Activated T-cell treated with anti-CD3 and anti-CD28 coated beads, Interleukin-2, amount 50 U/mL, for 72 hours (primary cell): ENCODE measurements at regions not wholly inside any gene's neighbourhood (a gene's known extent, or its start where the extent isn't known, plus 50 kb on each side); places are given as distances from the start of the nearest gene placed in this dataset.
"Not testable (repeated sequence)": the region's sequence is repeated elsewhere in the genome, so short reads cannot be mapped to it uniquely, and the experiment has no call there.

Experiments
- ATAC-seq, 2 donors: fragments of 150-1000 bp; cut with Tn5 transposase; replicated peaks in 1 of 2; 2 replicates each; pipeline ENCODE4 v1.10.0; 2021; ENCODE audit warnings: moderate library complexity in 2 of 2, mild to moderate bottlenecking in 1 of 2
- DNase-seq, 2 donors: peaks; one replicate each; pipeline ENCODE4 v3.0.0; 2021 to 2022; ENCODE audit warnings: mixed read lengths in 1 of 2
- H3K27ac Mint-ChIP-seq: one replicate; pipeline ENCODE4 v1.8.0; 2022; ENCODE audit warnings: mild to moderate bottlenecking, moderate library complexity, mixed read lengths
- H3K27me3 Mint-ChIP-seq: one replicate; pipeline ENCODE4 v1.8.0; 2022; ENCODE audit warnings: low read depth, mixed read lengths
- H3K36me3 Mint-ChIP-seq, 2 donors: one replicate each; pipeline ENCODE4 v1.8.0; 2022; ENCODE audit warnings: mixed read lengths in 2 of 2, mild to moderate bottlenecking in 1 of 2; ENCODE audit not compliant: insufficient read depth in 2 of 2
- H3K4me1 Mint-ChIP-seq: one replicate; pipeline ENCODE4 v1.8.0; 2022; ENCODE audit warnings: low read depth, mixed read lengths
- H3K4me3 Mint-ChIP-seq, 2 donors: one replicate each; pipeline ENCODE4 v1.8.0; 2022; ENCODE audit warnings: mild to moderate bottlenecking in 2 of 2, mixed read lengths in 2 of 2, moderate library complexity in 2 of 2
- H3K9me3 Mint-ChIP-seq, 2 donors: one replicate each; pipeline ENCODE4 v1.8.0; 2022; ENCODE audit warnings: mixed read lengths in 2 of 2

- Mint-ChIP-seq H3K9me3 (peaks cover 0 to 2% of the 10 kb centered on the region in 2 donors), H3K27ac (no peak overlapping the region), H3K36me3 (no peaks in the 10 kb centered on the region), H3K4me1 (no peaks in the 10 kb centered on the region), H3K4me3 (no peak overlapping the region), H3K27me3 (no peaks in the 10 kb centered on the region)
- ATAC-seq (no peak), DNase-seq (no peak)
Measured at GRCh38 chr5:166708291-166708690, 1583.2 kb upstream of the WWC1 start.

DNA sequence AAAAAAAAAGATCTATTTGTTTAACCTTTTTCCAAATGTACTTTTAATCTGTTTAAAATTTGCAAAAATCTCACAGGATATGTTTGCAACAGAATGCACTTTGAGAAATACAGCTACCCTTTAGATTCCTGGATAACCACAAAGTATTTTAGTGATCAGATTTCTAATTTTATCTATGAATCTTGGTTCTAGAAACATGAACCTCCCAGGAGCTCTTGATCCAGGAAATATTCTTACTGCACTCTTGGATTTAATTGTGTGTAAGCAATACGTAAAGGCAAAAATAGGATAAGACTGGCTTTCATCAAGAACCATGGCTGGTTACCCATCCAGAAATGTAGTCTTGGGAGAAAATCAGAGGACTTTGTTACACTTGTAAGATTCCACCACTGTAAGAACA is 1581.8 kb upstream of the WWC1 start:
- H3K4me3 Mint-ChIP-seq = no peak overlapping the region
- H3K9me3 Mint-ChIP-seq = peaks cover 0 to 3% of the 10 kb centered on the region in 2 donors
- H3K27ac Mint-ChIP-seq = no peak overlapping the region
- no peaks in the 10 kb centered on the region for H3K4me1 Mint-ChIP-seq
- DNase-seq = no peak
- ATAC-seq = no peak
- H3K36me3 Mint-ChIP-seq = no peaks in the 10 kb centered on the region
- H3K27me3 Mint-ChIP-seq = no peaks in the 10 kb centered on the region

GRCh38 chr5:166710271-166710670 is 1581.2 kb upstream of the WWC1 start:
- Mint-ChIP-seq H3K36me3 (no peaks in the 10 kb centered on the region), H3K27ac (no peak overlapping the region), H3K9me3 (peaks cover 0 to 5% of the 10 kb centered on the region in 2 donors), H3K27me3 (no peaks in the 10 kb centered on the region), H3K4me3 (no peak overlapping the region), H3K4me1 (no peaks in the 10 kb centered on the region)
- DNase-seq (no peak), ATAC-seq (no peak)

GRCh38 chr5:166712447-166713185 is 1578.8 kb upstream of the WWC1 start:
- Mint-ChIP-seq H3K4me1 (no peaks in the 10 kb centered on the region), H3K9me3 (peaks cover 0 to 5% of the 10 kb centered on the region in 2 donors), H3K4me3 (no peak overlapping the region), H3K36me3 (peaks cover 0 to 2% of the 10 kb centered on the region in 2 donors), H3K27me3 (no peaks in the 10 kb centered on the region), H3K27ac (no peak overlapping the region)
- no peak for DNase-seq
- ATAC-seq = no peak

DNA sequence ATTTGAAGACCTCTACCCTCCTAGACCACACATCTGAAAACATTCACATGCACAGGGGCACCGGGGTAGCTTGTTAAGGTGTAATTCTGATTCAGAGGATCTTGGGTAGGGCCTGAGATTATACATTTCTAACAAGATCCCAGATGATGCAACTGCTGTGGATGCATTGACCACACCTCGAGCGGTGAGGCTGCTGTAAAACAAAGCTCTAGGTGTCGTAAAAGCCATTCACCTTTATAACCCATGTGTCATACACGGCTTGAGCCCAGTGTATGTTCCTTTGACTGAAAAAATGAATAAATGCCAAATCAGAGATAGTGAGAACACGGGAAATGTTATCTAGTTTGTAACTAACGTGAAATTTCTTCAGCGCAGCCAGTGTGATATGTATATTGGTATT is 1578.2 kb upstream of the WWC1 start:
- Mint-ChIP-seq H3K9me3 (peaks cover 0 to 5% of the 10 kb centered on the region in 2 donors), H3K4me1 (no peaks in the 10 kb centered on the region), H3K27me3 (no peaks in the 10 kb centered on the region), H3K4me3 (no peak overlapping the region), H3K27ac (no peak overlapping the region), H3K36me3 (peaks cover 0 to 2% of the 10 kb centered on the region in 2 donors)
- DNase-seq (no peak), ATAC-seq (no peak)

GRCh38 chr5:166716856-166717492 is 1574.5 kb upstream of the WWC1 start:
- H3K4me3 Mint-ChIP-seq = no peak overlapping the region
- DNase-seq (no peak), ATAC-seq (no peak)
- H3K27ac Mint-ChIP-seq = no peak overlapping the region
- H3K4me1 Mint-ChIP-seq = no peaks in the 10 kb centered on the region
- peaks cover 0 to 2% of the 10 kb centered on the region in 2 donors for H3K36me3 Mint-ChIP-seq
- peaks cover 3 to 11% of the 10 kb centered on the region in 2 donors for H3K9me3 Mint-ChIP-seq
- H3K27me3 Mint-ChIP-seq = no peaks in the 10 kb centered on the region

GRCh38 chr5:166719991-166720390 is 1571.5 kb upstream of the WWC1 start:
- peaks cover 0 to 5% of the 10 kb centered on the region in 2 donors for H3K36me3 Mint-ChIP-seq
- H3K27ac Mint-ChIP-seq = no peak overlapping the region
- DNase-seq (no peak), ATAC-seq (no peak)
- H3K4me3 Mint-ChIP-seq = no peak overlapping the region
- H3K9me3 Mint-ChIP-seq = peaks cover 5 to 9% of the 10 kb centered on the region in 2 donors
- peaks cover 7% of the 10 kb centered on the region for H3K4me1 Mint-ChIP-seq
- H3K27me3 Mint-ChIP-seq = no peaks in the 10 kb centered on the region

DNA sequence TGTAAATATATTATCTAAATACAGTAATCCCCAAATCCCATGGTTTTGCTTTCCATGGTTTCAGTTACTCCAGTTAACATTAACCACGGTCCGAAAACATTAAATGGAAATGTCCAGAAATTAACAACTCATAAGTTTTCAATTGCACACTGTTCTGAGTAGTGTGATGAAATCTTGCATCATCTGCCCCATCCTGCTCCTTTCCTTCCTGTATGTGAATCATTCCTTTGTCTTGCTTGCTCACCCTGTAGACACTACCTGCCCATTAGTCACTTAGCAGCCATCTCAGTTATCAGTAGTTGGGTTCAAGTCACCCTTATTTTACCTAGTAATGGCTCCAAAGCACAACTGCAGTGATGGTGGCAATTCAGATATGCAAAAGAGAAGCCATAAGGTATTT is 1568.5 kb upstream of the WWC1 start:
- Mint-ChIP-seq H3K4me1 (peaks cover 7% of the 10 kb centered on the region), H3K9me3 (peaks cover 5 to 9% of the 10 kb centered on the region in 2 donors), H3K27ac (peak overlapping the region; percentile 10), H3K27me3 (no peaks in the 10 kb centered on the region), H3K36me3 (peaks cover 0 to 3% of the 10 kb centered on the region in 2 donors), H3K4me3 (no peak overlapping the region)
- peak; percentile 76 to 84 for ATAC-seq
- DNase-seq = peak; percentile 1

DNA sequence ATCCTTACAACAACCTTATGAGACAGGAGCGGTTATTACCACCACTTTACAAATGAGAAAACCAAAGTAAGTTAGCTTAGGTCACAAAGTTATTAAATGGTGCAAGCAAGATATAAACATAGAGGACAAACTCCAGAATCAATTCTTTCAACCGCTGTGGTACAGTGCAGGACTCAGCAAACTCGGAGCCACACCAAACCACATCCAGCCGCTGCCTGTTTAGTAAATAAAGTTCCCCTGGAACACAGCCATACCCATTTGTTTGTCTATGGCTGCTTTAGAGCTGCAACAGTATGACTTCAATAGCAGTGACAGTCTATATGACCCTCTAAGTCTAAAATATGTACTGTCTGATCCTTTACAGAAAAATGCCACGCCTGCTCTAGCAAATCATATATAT is 1567.2 kb upstream of the WWC1 start:
- no peaks in the 10 kb centered on the region for H3K27me3 Mint-ChIP-seq
- H3K4me1 Mint-ChIP-seq = peaks cover 7% of the 10 kb centered on the region
- H3K9me3 Mint-ChIP-seq = peaks cover 5 to 6% of the 10 kb centered on the region in 2 donors
- H3K36me3 Mint-ChIP-seq = peaks cover 0 to 3% of the 10 kb centered on the region in 2 donors
- DNase-seq (no peak), ATAC-seq (no peak)
- H3K4me3 Mint-ChIP-seq = no peak overlapping the region
- H3K27ac Mint-ChIP-seq = no peak overlapping the region

- ATAC-seq (no peak), DNase-seq (no peak)
- H3K9me3 Mint-ChIP-seq = peaks cover 2 to 3% of the 10 kb centered on the region in 2 donors
- no peak overlapping the region for H3K27ac Mint-ChIP-seq
- H3K4me1 Mint-ChIP-seq = peaks cover 7% of the 10 kb centered on the region
- H3K4me3 Mint-ChIP-seq = no peak overlapping the region
- peaks cover 0 to 3% of the 10 kb centered on the region in 2 donors for H3K36me3 Mint-ChIP-seq
- H3K27me3 Mint-ChIP-seq = no peaks in the 10 kb centered on the region
Measured at GRCh38 chr5:166725593-166725992, 1565.9 kb upstream of the WWC1 start.

DNA sequence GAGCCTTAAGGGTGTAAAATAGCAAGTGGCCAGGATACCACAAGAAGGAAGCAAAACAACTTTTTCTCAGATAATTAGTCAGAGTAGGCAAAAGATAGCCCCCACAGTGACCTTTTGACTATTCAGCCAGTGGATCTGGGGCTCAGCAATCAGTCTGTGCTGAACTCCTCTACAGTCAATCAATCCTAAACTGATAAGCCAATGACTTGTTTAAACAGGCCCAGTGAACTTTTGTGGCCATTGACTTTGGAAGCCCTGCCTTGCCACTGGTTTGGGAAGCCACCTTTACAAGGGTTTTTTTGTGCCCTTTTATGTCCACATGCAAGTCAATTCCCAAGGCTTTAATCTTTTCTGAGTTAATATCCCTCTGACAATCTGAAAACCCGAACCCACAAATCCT is 1565.0 kb upstream of the WWC1 start:
- Mint-ChIP-seq H3K36me3 (peaks cover 0 to 3% of the 10 kb centered on the region in 2 donors), H3K27ac (no peak overlapping the region), H3K9me3 (peaks cover 2 to 3% of the 10 kb centered on the region in 2 donors), H3K27me3 (no peaks in the 10 kb centered on the region), H3K4me1 (peaks cover 7% of the 10 kb centered on the region), H3K4me3 (no peak overlapping the region)
- ATAC-seq (no peak), DNase-seq (no peak)

- H3K9me3 Mint-ChIP-seq = peaks cover 13 to 30% of the 10 kb centered on the region in 2 donors
- not testable (repeated sequence) for ATAC-seq, H3K4me3 Mint-ChIP-seq, H3K27me3 Mint-ChIP-seq, DNase-seq, H3K36me3 Mint-ChIP-seq, H3K27ac Mint-ChIP-seq, H3K4me1 Mint-ChIP-seq
Measured at GRCh38 chr5:166742951-166743350, 1548.5 kb upstream of the WWC1 start.

GRCh38 chr5:166746506-166746905 is 1544.9 kb upstream of the WWC1 start:
- no peak overlapping the region for H3K27ac Mint-ChIP-seq
- ATAC-seq (no peak), DNase-seq (no peak)
- peaks cover 2% of the 10 kb centered on the region in 2 donors for H3K36me3 Mint-ChIP-seq
- H3K9me3 Mint-ChIP-seq = peaks cover 12 to 23% of the 10 kb centered on the region in 2 donors
- no peaks in the 10 kb centered on the region for H3K27me3 Mint-ChIP-seq
- no peaks in the 10 kb centered on the region for H3K4me1 Mint-ChIP-seq
- no peak overlapping the region for H3K4me3 Mint-ChIP-seq
